ENCODE measurements at regions not wholly inside any gene's neighbourhood (a gene's known extent, or its start where the extent isn't known, plus 50 kb on each side); places are given as distances from the start of the nearest gene placed in this dataset.

DNA sequence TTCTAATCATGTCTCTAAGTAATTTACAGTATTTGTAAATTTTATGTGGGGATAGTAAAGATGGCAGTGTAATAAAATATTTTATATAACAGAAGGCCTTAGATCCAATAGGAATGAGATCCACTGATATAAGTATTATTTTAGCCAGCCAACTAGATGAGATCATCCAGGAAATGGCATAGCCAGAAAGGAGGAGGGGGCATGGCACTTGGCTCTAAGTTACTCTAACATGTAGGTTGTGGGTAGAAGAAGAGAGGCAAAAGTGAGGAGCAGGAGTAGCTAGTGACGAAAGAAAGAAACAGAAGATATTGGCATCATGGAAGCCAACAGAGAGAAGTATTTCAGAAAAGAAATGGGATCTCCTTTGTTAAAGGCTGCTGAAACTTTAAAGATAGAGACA, 426.1 kb downstream of the PTPRC start:
- no peak for TF ChIP-seq TAF1 (IDR thresholded peaks at IDR 0.05; ENCODE audit: low read depth, low read length)
- TF ChIP-seq POU2F2 (IDR thresholded peaks at IDR 0.05; ENCODE audit: low read depth, low read length), result no peak
- FAIRE-seq, result no peak

DNA sequence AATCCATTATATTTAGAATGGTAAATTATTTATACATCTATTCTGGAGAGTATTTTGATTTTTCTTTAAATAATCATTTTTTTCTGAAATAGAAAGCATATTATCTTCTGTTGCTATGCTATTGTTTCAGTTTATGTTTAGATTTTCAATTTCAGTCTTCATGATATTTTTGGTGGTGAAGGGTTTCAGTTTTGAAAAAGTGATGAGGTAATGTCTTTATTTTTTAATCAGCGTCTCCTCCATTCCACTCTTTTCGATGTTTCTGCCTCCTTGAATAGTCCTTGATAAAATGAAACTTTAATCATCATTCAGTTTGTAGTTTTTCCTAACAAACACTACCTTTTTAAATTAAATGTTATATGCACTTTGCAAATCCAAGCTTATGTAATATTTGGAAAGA, 428.6 kb downstream of the PTPRC start:
- FAIRE-seq (no peak), DNase-seq (ENCODE audit: insufficient read length, low spot score) (no peak)
- TF ChIP-seq POU2F2 (IDR thresholded peaks at IDR 0.05; ENCODE audit: low read depth, low read length) (no peak), POLR2AphosphoS5 (IDR thresholded peaks at IDR 0.05; ENCODE audit: low read depth, low read length) (no peak), PAX5 (IDR thresholded peaks at IDR 0.05; ENCODE audit: insufficient read depth, low read length, severe bottlenecking) (no peak), POLR2A (IDR thresholded peaks at IDR 0.05; ENCODE audit: low read depth, low read length) (no peak), SPI1 (IDR thresholded peaks at IDR 0.05; ENCODE audit: low read depth, low read length) (no peak), TAF1 (IDR thresholded peaks at IDR 0.05; ENCODE audit: low read depth, low read length) (no peak)

More for the DNA sequence above, 426.1 kb downstream of the PTPRC start:
- DNase-seq (ENCODE audit: insufficient read length, low spot score), result no peak

DNA sequence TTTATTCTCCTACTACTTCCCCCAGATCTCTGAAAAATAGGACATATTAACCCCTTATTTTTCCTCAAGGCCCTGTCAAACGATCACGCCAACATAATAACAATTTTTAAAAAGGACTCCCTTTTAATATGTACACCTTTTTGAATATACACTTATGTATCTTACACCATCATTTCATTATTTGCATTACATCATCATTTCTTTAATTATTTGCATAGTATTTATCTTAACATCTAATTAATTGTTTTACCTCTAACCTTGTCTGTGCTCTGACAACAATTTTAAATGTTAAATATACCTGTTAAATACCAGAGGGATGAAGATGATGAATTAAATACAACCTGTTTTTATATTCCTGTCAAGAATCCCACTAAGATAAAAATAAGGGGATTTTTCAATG, 432.2 kb downstream of the PTPRC start:
- FAIRE-seq, result no peak
- no peak for TF ChIP-seq POLR2AphosphoS5 (IDR thresholded peaks at IDR 0.05; ENCODE audit: low read depth, low read length)
- no peak for TF ChIP-seq POU2F2 (IDR thresholded peaks at IDR 0.05; ENCODE audit: low read depth, low read length)
- TF ChIP-seq PAX5 (IDR thresholded peaks at IDR 0.05; ENCODE audit: insufficient read depth, low read length, severe bottlenecking), result no peak
- no peak for TF ChIP-seq POLR2A (IDR thresholded peaks at IDR 0.05; ENCODE audit: low read depth, low read length)
- TF ChIP-seq TAF1 (IDR thresholded peaks at IDR 0.05; ENCODE audit: low read depth, low read length), result no peak
- no peak for TF ChIP-seq SPI1 (IDR thresholded peaks at IDR 0.05; ENCODE audit: low read depth, low read length)

DNA sequence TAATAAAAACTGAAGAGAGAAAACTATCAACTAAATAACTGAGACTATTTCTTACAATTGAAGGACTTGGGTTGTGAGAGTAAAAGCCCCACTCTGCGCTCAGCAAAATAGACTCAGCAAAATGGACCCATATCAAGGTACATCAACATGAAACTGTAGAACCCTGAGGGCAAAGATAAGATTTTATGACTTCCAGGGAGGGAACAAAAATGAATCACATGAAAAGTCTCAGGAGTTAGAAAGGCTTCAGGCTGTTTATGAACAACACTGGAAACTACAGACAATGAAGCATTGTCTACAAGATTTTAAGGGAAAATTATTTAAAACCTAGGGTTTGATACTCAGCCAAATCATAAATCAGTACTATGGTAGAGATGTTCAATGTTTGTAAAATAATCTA, 434.3 kb downstream of the PTPRC start:
- FAIRE-seq, result no peak
- TF ChIP-seq PAX5 (IDR thresholded peaks at IDR 0.05; ENCODE audit: insufficient read depth, low read length, severe bottlenecking) (no peak), SPI1 (IDR thresholded peaks at IDR 0.05; ENCODE audit: low read depth, low read length) (no peak), TAF1 (IDR thresholded peaks at IDR 0.05; ENCODE audit: low read depth, low read length) (no peak), POLR2AphosphoS5 (IDR thresholded peaks at IDR 0.05; ENCODE audit: low read depth, low read length) (no peak), POLR2A (IDR thresholded peaks at IDR 0.05; ENCODE audit: low read depth, low read length) (no peak), POU2F2 (IDR thresholded peaks at IDR 0.05; ENCODE audit: low read depth, low read length) (no peak)

More for the DNA sequence above, 432.2 kb downstream of the PTPRC start:
- no peak for DNase-seq (ENCODE audit: insufficient read length, low spot score)

DNA sequence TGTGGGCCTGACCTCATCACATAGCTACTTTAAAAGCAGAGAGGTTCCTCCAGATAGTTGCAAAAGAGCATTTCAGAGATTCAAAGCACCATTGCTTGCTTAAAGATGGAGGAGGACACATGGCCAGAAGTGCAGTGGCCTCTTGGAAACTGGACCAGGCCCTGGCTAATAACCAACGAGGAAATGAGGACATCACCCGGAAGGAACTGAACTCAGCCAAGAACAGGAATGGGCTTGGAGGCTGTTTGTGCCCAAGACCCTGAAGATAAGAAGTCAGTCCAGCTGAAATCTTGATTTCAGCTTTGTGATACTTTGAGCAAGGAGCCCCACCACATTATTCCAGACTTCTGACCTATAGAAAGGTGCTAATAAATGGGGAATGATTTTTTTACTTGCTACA, 437.0 kb downstream of the PTPRC start:
- no peak for TF ChIP-seq POLR2A (IDR thresholded peaks at IDR 0.05; ENCODE audit: low read depth, low read length)
- no peak for TF ChIP-seq TAF1 (IDR thresholded peaks at IDR 0.05; ENCODE audit: low read depth, low read length)
- no peak for TF ChIP-seq SPI1 (IDR thresholded peaks at IDR 0.05; ENCODE audit: low read depth, low read length)
- TF ChIP-seq POU2F2 (IDR thresholded peaks at IDR 0.05; ENCODE audit: low read depth, low read length), result no peak
- TF ChIP-seq PAX5 (IDR thresholded peaks at IDR 0.05; ENCODE audit: insufficient read depth, low read length, severe bottlenecking), result no peak
- no peak for TF ChIP-seq POLR2AphosphoS5 (IDR thresholded peaks at IDR 0.05; ENCODE audit: low read depth, low read length)
- DNase-seq (ENCODE audit: insufficient read length, low spot score) (no peak), FAIRE-seq (no peak)

More for the DNA sequence above, 434.3 kb downstream of the PTPRC start:
- no peak for DNase-seq (ENCODE audit: insufficient read length, low spot score)

DNA sequence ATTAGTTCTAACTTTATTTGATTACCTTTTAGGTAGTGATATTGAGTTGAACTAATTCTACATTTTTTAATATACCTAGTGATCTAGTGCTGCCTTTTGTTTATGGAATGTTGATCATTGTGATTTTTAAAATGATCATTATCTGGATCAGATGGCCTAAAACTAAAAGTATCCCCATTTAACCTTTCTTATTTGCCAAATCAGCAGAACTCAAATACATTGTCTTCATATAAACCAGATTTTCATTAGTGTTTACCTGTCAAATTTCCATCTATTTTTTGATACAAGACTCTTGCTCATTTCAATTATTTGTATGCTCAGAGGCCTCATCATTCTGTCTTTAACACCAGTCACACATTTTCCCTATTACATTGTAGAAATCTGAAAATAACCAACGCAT, 441.2 kb downstream of the PTPRC start:
- FAIRE-seq (no peak), DNase-seq (ENCODE audit: insufficient read length, low spot score) (no peak)
- TF ChIP-seq TAF1 (IDR thresholded peaks at IDR 0.05; ENCODE audit: low read depth, low read length) (no peak), POLR2A (IDR thresholded peaks at IDR 0.05; ENCODE audit: low read depth, low read length) (no peak), SPI1 (IDR thresholded peaks at IDR 0.05; ENCODE audit: low read depth, low read length) (no peak), POLR2AphosphoS5 (IDR thresholded peaks at IDR 0.05; ENCODE audit: low read depth, low read length) (no peak), POU2F2 (IDR thresholded peaks at IDR 0.05; ENCODE audit: low read depth, low read length) (no peak), PAX5 (IDR thresholded peaks at IDR 0.05; ENCODE audit: insufficient read depth, low read length, severe bottlenecking) (no peak)

DNA sequence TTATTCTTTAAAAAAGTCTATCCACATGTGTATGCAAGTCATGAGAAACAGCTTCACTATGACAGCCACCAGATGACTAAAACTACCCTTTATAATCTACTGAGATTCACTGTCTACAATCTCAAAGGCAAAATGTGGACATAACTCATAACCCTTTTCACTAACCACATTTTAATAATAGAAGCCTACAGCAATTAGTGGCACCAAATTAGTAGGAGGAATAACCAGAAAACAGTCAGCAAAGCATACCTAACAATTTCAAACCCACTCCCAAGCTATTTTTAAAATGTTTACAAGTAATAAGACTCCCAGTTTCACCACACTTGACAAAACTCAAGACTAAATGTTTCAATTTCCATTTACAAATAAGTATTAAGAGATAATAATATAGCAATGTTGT, 442.9 kb downstream of the PTPRC start:
- FAIRE-seq (peak; percentile 73), DNase-seq (ENCODE audit: insufficient read length, low spot score) (no peak)
- TF ChIP-seq SPI1 (IDR thresholded peaks at IDR 0.05; ENCODE audit: low read depth, low read length) (no peak), TAF1 (IDR thresholded peaks at IDR 0.05; ENCODE audit: low read depth, low read length) (no peak), POLR2A (IDR thresholded peaks at IDR 0.05; ENCODE audit: low read depth, low read length) (no peak), POLR2AphosphoS5 (IDR thresholded peaks at IDR 0.05; ENCODE audit: low read depth, low read length) (no peak), PAX5 (IDR thresholded peaks at IDR 0.05; ENCODE audit: insufficient read depth, low read length, severe bottlenecking) (no peak), POU2F2 (IDR thresholded peaks at IDR 0.05; ENCODE audit: low read depth, low read length) (no peak)

DNA sequence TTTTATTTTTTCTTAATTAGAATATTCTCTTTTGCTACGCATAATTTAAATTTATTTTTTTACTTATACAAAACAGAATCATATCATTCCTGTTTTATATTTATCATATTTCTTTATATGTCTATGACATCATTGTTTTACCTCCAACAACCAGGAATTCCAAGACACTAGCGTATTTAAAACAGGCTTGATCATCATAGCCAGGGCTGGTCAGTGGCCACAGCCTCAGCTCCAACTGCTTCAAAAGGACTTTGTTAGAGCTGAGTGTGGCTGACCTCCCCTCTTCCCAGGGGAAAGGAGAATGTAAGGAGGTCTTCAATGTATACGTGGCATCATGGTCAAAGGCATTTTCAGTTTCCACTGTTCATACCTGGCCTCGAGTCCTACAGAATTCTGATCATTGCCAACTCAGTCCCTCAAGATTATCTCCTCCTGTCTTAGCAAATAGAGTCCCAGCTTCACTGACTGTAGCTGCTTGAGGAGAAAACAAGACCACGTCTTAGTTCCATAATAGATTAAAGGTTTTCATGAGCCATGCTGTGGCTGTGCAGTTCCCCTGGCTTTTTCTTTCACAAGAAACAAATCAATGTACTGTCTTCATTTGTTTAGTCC, 444.0 kb downstream of the PTPRC start:
- TF ChIP-seq SPI1 (IDR thresholded peaks at IDR 0.05; ENCODE audit: low read depth, low read length) (no peak), POLR2AphosphoS5 (IDR thresholded peaks at IDR 0.05; ENCODE audit: low read depth, low read length) (no peak), POU2F2 (IDR thresholded peaks at IDR 0.05; ENCODE audit: low read depth, low read length) (no peak)
- FAIRE-seq, result no peak

DNA sequence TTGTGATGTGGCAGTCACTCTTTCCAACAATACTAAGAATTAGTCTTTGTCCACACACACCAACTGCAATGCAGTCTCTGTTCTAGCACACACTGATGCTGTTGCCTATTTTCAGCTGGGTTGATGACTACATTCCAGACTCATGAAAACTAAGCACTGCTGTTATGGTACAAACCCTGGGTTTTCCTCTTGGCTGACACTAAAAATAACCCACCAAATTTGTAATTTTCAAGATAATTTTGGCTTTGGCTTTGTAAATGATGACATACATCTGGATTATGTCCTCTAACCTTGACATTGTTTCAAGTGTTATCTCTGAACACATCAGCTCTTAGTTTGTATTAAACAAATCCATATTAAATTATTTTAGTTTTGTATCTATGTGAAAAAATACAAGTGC, 444.8 kb downstream of the PTPRC start:
- FAIRE-seq (no peak), DNase-seq (ENCODE audit: insufficient read length, low spot score) (no peak)
- TF ChIP-seq SPI1 (IDR thresholded peaks at IDR 0.05; ENCODE audit: low read depth, low read length), result no peak
- no peak for TF ChIP-seq POLR2AphosphoS5 (IDR thresholded peaks at IDR 0.05; ENCODE audit: low read depth, low read length)
- TF ChIP-seq PAX5 (IDR thresholded peaks at IDR 0.05; ENCODE audit: insufficient read depth, low read length, severe bottlenecking), result no peak
- TF ChIP-seq POLR2A (IDR thresholded peaks at IDR 0.05; ENCODE audit: low read depth, low read length), result no peak
- no peak for TF ChIP-seq POU2F2 (IDR thresholded peaks at IDR 0.05; ENCODE audit: low read depth, low read length)
- TF ChIP-seq TAF1 (IDR thresholded peaks at IDR 0.05; ENCODE audit: low read depth, low read length), result no peak

More for the DNA sequence above, 444.0 kb downstream of the PTPRC start:
- no peak for DNase-seq (ENCODE audit: insufficient read length, low spot score)

DNA sequence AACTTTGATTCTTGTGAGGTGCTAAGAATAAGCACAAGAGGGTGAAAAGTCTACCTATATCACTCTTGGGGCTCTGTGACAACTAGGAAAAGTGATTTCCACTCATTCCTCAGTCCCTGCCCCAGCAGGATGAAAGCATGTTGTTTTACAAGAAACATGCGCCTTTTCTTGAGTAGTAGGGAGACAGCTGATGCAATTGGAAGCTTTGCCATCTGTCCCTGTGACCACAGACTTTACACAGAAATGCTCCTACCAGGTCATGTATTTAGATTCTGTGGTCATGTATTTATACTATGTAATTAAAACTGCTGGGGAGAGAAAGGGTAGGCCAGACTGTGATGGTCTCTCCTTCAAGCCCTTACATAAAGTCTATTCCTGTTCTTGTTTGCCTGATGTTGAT, 445.5 kb downstream of the PTPRC start:
- DNase-seq (ENCODE audit: insufficient read length, low spot score) (no peak), FAIRE-seq (peak; percentile 33)

More for the DNA sequence above, 445.5 kb downstream of the PTPRC start:
- TF ChIP-seq PAX5 (IDR thresholded peaks at IDR 0.05; ENCODE audit: insufficient read depth, low read length, severe bottlenecking) (no peak), TAF1 (IDR thresholded peaks at IDR 0.05; ENCODE audit: low read depth, low read length) (no peak)
